Endothelial cell of umbilical vein (primary cell): ENCODE measurements at regions not wholly inside any gene's neighbourhood (a gene's known extent, or its start where the extent isn't known, plus 50 kb on each side); places are given as distances from the start of the nearest gene placed in this dataset.

ENCODE experiments used
- BruUV-seq: library from RNA; stranded (reverse); fragments of 400-500 nt; replicated peaks from 2 replicates; lab custom pipeline; 2021; lab: Mats Ljungman, UMichigan
- CTCF ChIA-PET: fragments of 300-600, 350-600 bp; sonication (Branson Sonifier 250); formaldehyde crosslinking; loops from one replicate; lab custom pipeline; 2021; ENCODE audit warnings: antibody characterized with exemption, inconsistent platforms; lab: Charles Lee
- POLR2A ChIA-PET: fragments of 300-600, 350-600 bp; sonication (Branson Sonifier 250); formaldehyde crosslinking; loops from one replicate; lab custom pipeline; 2021; ENCODE audit warnings: antibody characterized with exemption, inconsistent platforms; lab: Charles Lee
- DNase-seq: peaks from one replicate; pipeline ENCODE4 v3.0.0-alpha.2; 2011; ENCODE audit warnings: low read depth, low spot score
- FAIRE-seq: peaks from 2 replicates; lab custom pipeline; 2011; peaks lifted over from hg19 to GRCh38; lab: Jason Lieb, UNC
- H2AFZ ChIP-seq: 2 replicates; pipeline ENCODE4 v1.6.0; 2012; ENCODE audit warnings: low read depth, low read length, control low read depth, inconsistent platforms
- H3K27ac ChIP-seq: 2 replicates; pipeline ENCODE4 v1.5.1; 2011; ENCODE audit warnings: low read depth, mild to moderate bottlenecking, control low read depth, low read length, moderate library complexity; ENCODE audit not compliant: insufficient read depth
- H3K27me3 ChIP-seq, 2 experiments: 2 replicates each; pipeline versions ENCODE4 v1.6.0 to v1.6.1; 2011; ENCODE audit warnings: low read length in 2 of 2, mixed read lengths in 1 of 2; ENCODE audit not compliant: control insufficient read depth in 2 of 2, insufficient read depth in 2 of 2
- H3K36me3 ChIP-seq, 2 experiments: 2 replicates in 1 of 2; 3 replicates in 1 of 2; pipeline ENCODE4 v1.5.1; 2011; ENCODE audit warnings: low read length in 2 of 2, mild to moderate bottlenecking in 1 of 2, moderate library complexity in 1 of 2; ENCODE audit not compliant: control insufficient read depth in 2 of 2, insufficient read depth in 2 of 2; ENCODE audit errors: extremely low read depth in 1 of 2
- H3K4me1 ChIP-seq: 3 replicates; pipeline ENCODE4 v1.5.1; 2011; ENCODE audit warnings: mild to moderate bottlenecking, low read length; ENCODE audit not compliant: control insufficient read depth, insufficient read depth; ENCODE audit errors: extremely low read depth
- H3K4me2 ChIP-seq: 2 replicates; pipeline ENCODE4 v1.6.1; 2011; ENCODE audit warnings: low read length, control low read depth, mixed read lengths; ENCODE audit not compliant: insufficient read depth
- H3K4me3 ChIP-seq, 3 experiments: fragments of 200-600 bp in 1 of 3; sonication (generic), shearing (Covaris generic) in 1 of 3; replicated peaks in 1 of 3; 2 replicates each; pipeline ENCODE4 v1.5.1; 2011 to 2016; ENCODE audit warnings: control low read depth in 3 of 3, low read length in 3 of 3, mild to moderate bottlenecking in 2 of 3, inconsistent platforms in 1 of 3, low read depth in 1 of 3, moderate library complexity in 1 of 3; ENCODE audit not compliant: insufficient read depth in 1 of 3
- H3K79me2 ChIP-seq: 2 replicates; pipeline ENCODE4 v1.6.0; 2012; ENCODE audit warnings: low read length, inconsistent platforms; ENCODE audit not compliant: control insufficient read depth, insufficient read depth
- H3K9ac ChIP-seq: replicated peaks from 2 replicates; pipeline ENCODE3; 2011; ENCODE audit warnings: low read length, control low read depth; ENCODE audit not compliant: insufficient read depth; ENCODE audit errors: extremely low read depth
- H3K9me1 ChIP-seq: replicated peaks from 3 replicates; pipeline ENCODE4 v1.6.0; 2011; ENCODE audit warnings: mild to moderate bottlenecking, low read length; ENCODE audit not compliant: control insufficient read depth, insufficient read depth; ENCODE audit errors: extremely low read depth
- H3K9me3 ChIP-seq: replicated peaks from 2 replicates; pipeline ENCODE4 v1.5.1; 2012; ENCODE audit warnings: low read length, inconsistent platforms; ENCODE audit not compliant: control insufficient read depth, insufficient read depth
- H4K20me1 ChIP-seq: replicated peaks from 2 replicates; pipeline ENCODE3; 2011; ENCODE audit warnings: mild to moderate bottlenecking, low read length; ENCODE audit not compliant: control insufficient read depth, insufficient read depth; ENCODE audit errors: extremely low read depth
- CTCF ChIP-seq, 2 donors: IDR thresholded peaks; 1 replicate in 1 of 2; 2 replicates in 1 of 2; pipeline ENCODE4 v1.5.1; 2011; ENCODE audit warnings: low read length in 2 of 2, mild to moderate bottlenecking in 2 of 2, moderate library complexity in 2 of 2, control low read depth in 1 of 2, inconsistent platforms in 1 of 2, low read depth in 1 of 2; ENCODE audit not compliant: insufficient read depth in 1 of 2; ENCODE audit errors: extremely low read depth in 1 of 2
- EZH2 ChIP-seq: IDR thresholded peaks from 2 replicates; pipeline ENCODE4 v1.6.1; 2012; ENCODE audit warnings: borderline replicate concordance, low read depth, mild to moderate bottlenecking, moderate library complexity, low read length, inconsistent platforms; ENCODE audit not compliant: severe bottlenecking
- FOS ChIP-seq: IDR thresholded peaks from 2 replicates; pipeline ENCODE4 v1.6.1; 2011; ENCODE audit warnings: mild to moderate bottlenecking, low read length, moderate library complexity, borderline replicate concordance; ENCODE audit not compliant: insufficient read depth
- GATA2 ChIP-seq: IDR thresholded peaks from 2 replicates; pipeline ENCODE4 v1.7.0; 2011; ENCODE audit warnings: low read depth, mild to moderate bottlenecking, moderate library complexity, mixed read lengths, low read length; ENCODE audit not compliant: insufficient read length, insufficient read depth
- JUN ChIP-seq: IDR thresholded peaks from 2 replicates; pipeline ENCODE4 v1.6.1; 2011; ENCODE audit warnings: borderline replicate concordance, low read depth; ENCODE audit not compliant: insufficient read length, insufficient read depth
- MAX ChIP-seq: IDR thresholded peaks from 2 replicates; pipeline ENCODE4 v1.6.1; 2011; ENCODE audit not compliant: insufficient read depth, insufficient read length
- POLR2A ChIP-seq: IDR thresholded peaks from 2 replicates; pipeline ENCODE4 v1.6.1; 2012; ENCODE audit warnings: low read depth, mild to moderate bottlenecking, control low read depth, low read length
- dilution Hi-C: fragments of 300-500 bp; cut with MboI; formaldehyde crosslinking; loops from one replicate; pipeline ENCODE4 v1.15.0; 2019; ENCODE audit warnings: low sequenced_read_pairs; ENCODE audit not compliant: extremely low pct_ligation_motif_present
- intact Hi-C: fragments of 100-400 bp; cut with micrococcal nuclease; formaldehyde crosslinking; loops from one replicate; pipeline ENCODE4 v1.10.0; 2022

GRCh38 chr13:88217883-88218282 is 546.7 kb downstream of the SLITRK5 start:
- TF ChIP-seq JUN (no peak), POLR2A (no peak), GATA2 (no peak), MAX (no peak), FOS (no peak), CTCF (IDR thresholded peaks at IDR 0.05; ENCODE audit: extremely low read depth in 1 of 2, insufficient read depth in 1 of 2, low read depth in 1 of 2, low read length in 2 of 2) (no peak), EZH2 (no peak)
- Histone ChIP-seq H3K4me2 (no peak overlapping the region), H3K9ac (no peak overlapping the region), H3K36me3 (no peaks in the 10 kb centered on the region), H3K27ac (no peak overlapping the region), H3K9me3 (peaks cover 2% of the 10 kb centered on the region), H3K4me3 (no peak overlapping the region), H4K20me1 (no peaks in the 10 kb centered on the region), H3K27me3 (no peaks in the 10 kb centered on the region), H2AFZ (no peak overlapping the region), H3K9me1 (no peaks in the 10 kb centered on the region), H3K79me2 (no peaks in the 10 kb centered on the region), H3K4me1 (no peaks in the 10 kb centered on the region)
- ChIA-PET POLR2A (no interaction called here), CTCF (no interaction called here)
- BruUV-seq: no TSS peak
- dilution Hi-C loops (no loop called here), intact Hi-C loops (no loop called here)
- DNase-seq (no peak), FAIRE-seq (no peak)
